Keratinocyte (primary cell): ENCODE measurements at regions not wholly inside any gene's neighbourhood (a gene's known extent, or its start where the extent isn't known, plus 50 kb on each side); places are given as distances from the start of the nearest gene placed in this dataset.

Experiments used
- DNase-seq: peaks from one replicate; pipeline ENCODE4 v3.0.0-alpha.2; 2011; ENCODE audit warnings: low read depth, missing footprints, low spot score
- FAIRE-seq: peaks from 2 replicates; lab custom pipeline; 2011; peaks lifted over from hg19 to GRCh38; lab: Jason Lieb, UNC
- H2AFZ ChIP-seq: 2 replicates; pipeline ENCODE4 v1.6.0; 2012; ENCODE audit warnings: low read length, control low read depth, inconsistent platforms; ENCODE audit not compliant: control insufficient read depth
- H3K27ac ChIP-seq: 2 replicates; pipeline ENCODE4 v1.5.1; 2011; ENCODE audit warnings: low read length; ENCODE audit not compliant: control insufficient read depth, insufficient read depth
- H3K27me3 ChIP-seq: 3 replicates; pipeline ENCODE4 v1.6.0; 2011; ENCODE audit warnings: low read length; ENCODE audit not compliant: control insufficient read depth, insufficient read depth; ENCODE audit errors: extremely low read depth
- H3K36me3 ChIP-seq, 2 experiments: 2 replicates in 1 of 2; 3 replicates in 1 of 2; pipeline ENCODE4 v1.5.1; 2011; ENCODE audit warnings: low read length in 2 of 2, mild to moderate bottlenecking in 1 of 2; ENCODE audit not compliant: control insufficient read depth in 2 of 2, insufficient read depth in 2 of 2; ENCODE audit errors: extremely low read depth in 1 of 2
- H3K4me1 ChIP-seq: 3 replicates; pipeline ENCODE4 v1.5.1; 2011; ENCODE audit warnings: low read length; ENCODE audit not compliant: control insufficient read depth, insufficient read depth; ENCODE audit errors: extremely low read depth
- H3K4me2 ChIP-seq: 3 replicates; pipeline ENCODE4 v1.6.0; 2011; ENCODE audit warnings: low read depth, low read length; ENCODE audit not compliant: control insufficient read depth, insufficient read depth; ENCODE audit errors: extremely low read depth
- H3K4me3 ChIP-seq, 3 experiments: fragments of 200-600 bp in 1 of 3; sonication (generic) in 1 of 3; 2 replicates in 2 of 3; 3 replicates in 1 of 3; pipeline ENCODE4 v1.5.1; 2011 to 2016; ENCODE audit warnings: low read length in 3 of 3, mild to moderate bottlenecking in 3 of 3, control low read depth in 2 of 3, inconsistent platforms in 1 of 3, low read depth in 1 of 3, mixed read lengths in 1 of 3, mixed run types in 1 of 3, moderate library complexity in 1 of 3; ENCODE audit not compliant: control insufficient read depth in 2 of 3, insufficient read depth in 2 of 3; ENCODE audit errors: extremely low read depth in 1 of 3
- H3K79me2 ChIP-seq: 2 replicates; pipeline ENCODE4 v1.6.0; 2012; ENCODE audit warnings: low read length; ENCODE audit not compliant: control insufficient read depth, insufficient read depth
- H3K9ac ChIP-seq: 3 replicates; pipeline ENCODE4 v1.6.0; 2011; ENCODE audit warnings: low read length; ENCODE audit not compliant: control insufficient read depth, insufficient read depth; ENCODE audit errors: extremely low read depth
- H3K9me1 ChIP-seq: 3 replicates; pipeline ENCODE4 v1.6.0; 2011; ENCODE audit warnings: low read length; ENCODE audit not compliant: control insufficient read depth, insufficient read depth; ENCODE audit errors: extremely low read depth
- H3K9me3 ChIP-seq: 2 replicates; pipeline ENCODE4 v1.5.1; 2012; ENCODE audit warnings: low read depth, low read length; ENCODE audit not compliant: control insufficient read depth
- H4K20me1 ChIP-seq: 3 replicates; pipeline ENCODE4 v1.6.0; 2011; ENCODE audit warnings: low read length; ENCODE audit not compliant: control insufficient read depth, insufficient read depth; ENCODE audit errors: extremely low read depth
- EZH2 ChIP-seq: IDR thresholded peaks from one replicate; pipeline ENCODE4 v1.6.1; 2012; ENCODE audit warnings: inconsistent platforms, mild to moderate bottlenecking, low read length, moderate library complexity
- dilution Hi-C: fragments of 300-500 bp; cut with MboI; formaldehyde crosslinking; loops from one replicate; pipeline ENCODE4 v1.7.0; 2020; ENCODE audit warnings: low sequenced_read_pairs; ENCODE audit not compliant: extremely low pct_ligation_motif_present
- TF ChIP-seq, protein P1 (sequence below), 3 experiments: IDR thresholded peaks in 1 of 3; conservative IDR thresholded peaks in 1 of 3; optimal IDR thresholded peaks in 1 of 3; 2 replicates in 2 of 3; 3 replicates in 1 of 3; pipeline versions ENCODE3 to v1.5.1; 2011; ENCODE audit warnings: low read length in 3 of 3, mild to moderate bottlenecking in 3 of 3, moderate library complexity in 2 of 3, control low read depth in 1 of 3, inconsistent platforms in 1 of 3; ENCODE audit not compliant: insufficient read depth in 2 of 3; ENCODE audit errors: extremely low read depth in 1 of 3

DNA sequence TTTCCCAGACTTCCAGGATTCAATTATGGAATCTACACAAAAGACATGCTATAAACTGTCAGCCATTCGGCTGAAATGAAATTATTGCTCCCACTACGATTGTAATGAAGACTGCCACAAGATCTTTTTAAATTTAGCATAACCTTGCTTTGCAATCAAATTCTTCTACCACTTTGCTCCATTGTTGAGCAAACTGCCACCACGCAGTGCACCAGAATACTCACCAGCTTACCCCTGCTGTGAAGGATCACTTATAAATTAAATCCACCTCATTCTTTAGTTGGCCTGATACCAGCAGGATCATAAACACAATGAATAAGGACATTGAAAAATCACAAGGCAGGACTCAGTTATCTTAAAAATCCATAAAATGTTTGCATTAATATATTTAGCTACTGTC is 116.4 kb upstream of the PRNP start:
- Histone ChIP-seq H3K9me3 (no peaks in the 10 kb centered on the region), H3K4me1 (no peaks in the 10 kb centered on the region), H3K9ac (no peak overlapping the region), H3K79me2 (no peaks in the 10 kb centered on the region), H3K4me3 (no peak overlapping the region), H3K9me1 (no peaks in the 10 kb centered on the region), H3K36me3 (no peaks in the 10 kb centered on the region), H4K20me1 (no peaks in the 10 kb centered on the region), H3K27ac (no peak overlapping the region), H3K4me2 (no peak overlapping the region), H2AFZ (no peak overlapping the region), H3K27me3 (no peaks in the 10 kb centered on the region)
- DNase-seq (no peak), FAIRE-seq (no peak)
- no peak for TF ChIP-seq EZH2
- TF ChIP-seq, protein P1, sequence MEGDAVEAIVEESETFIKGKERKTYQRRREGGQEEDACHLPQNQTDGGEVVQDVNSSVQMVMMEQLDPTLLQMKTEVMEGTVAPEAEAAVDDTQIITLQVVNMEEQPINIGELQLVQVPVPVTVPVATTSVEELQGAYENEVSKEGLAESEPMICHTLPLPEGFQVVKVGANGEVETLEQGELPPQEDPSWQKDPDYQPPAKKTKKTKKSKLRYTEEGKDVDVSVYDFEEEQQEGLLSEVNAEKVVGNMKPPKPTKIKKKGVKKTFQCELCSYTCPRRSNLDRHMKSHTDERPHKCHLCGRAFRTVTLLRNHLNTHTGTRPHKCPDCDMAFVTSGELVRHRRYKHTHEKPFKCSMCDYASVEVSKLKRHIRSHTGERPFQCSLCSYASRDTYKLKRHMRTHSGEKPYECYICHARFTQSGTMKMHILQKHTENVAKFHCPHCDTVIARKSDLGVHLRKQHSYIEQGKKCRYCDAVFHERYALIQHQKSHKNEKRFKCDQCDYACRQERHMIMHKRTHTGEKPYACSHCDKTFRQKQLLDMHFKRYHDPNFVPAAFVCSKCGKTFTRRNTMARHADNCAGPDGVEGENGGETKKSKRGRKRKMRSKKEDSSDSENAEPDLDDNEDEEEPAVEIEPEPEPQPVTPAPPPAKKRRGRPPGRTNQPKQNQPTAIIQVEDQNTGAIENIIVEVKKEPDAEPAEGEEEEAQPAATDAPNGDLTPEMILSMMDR (optimal IDR thresholded peaks at IDR 0.05 in 1 of 3, IDR thresholded peaks at IDR 0.05 in 1 of 3, conservative IDR thresholded peaks at IDR 0.05 in 1 of 3; ENCODE audit: extremely low read depth in 1 of 3, insufficient read depth in 2 of 3, low read length in 3 of 3), result no peak
- dilution Hi-C loops, result no loop called here

DNA sequence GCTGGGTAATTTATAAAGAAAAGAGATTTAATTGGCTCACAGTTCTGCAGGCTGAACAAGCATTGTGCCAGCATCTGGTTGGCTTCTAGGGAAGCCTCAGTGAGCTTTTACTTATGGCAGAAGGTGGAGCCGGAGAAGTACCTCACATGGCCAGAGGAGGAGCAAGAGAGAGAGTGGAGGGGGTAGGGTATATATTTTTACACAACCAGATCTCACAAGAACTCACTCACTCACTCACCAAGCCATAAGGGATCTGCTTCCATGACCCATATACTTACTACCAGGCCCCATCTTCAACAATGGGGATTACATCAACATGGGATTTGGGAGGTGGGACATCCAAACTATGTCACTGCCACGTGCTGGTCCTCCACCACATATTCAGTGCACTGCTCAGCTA is 117.2 kb upstream of the PRNP start:
- H3K79me2 ChIP-seq, result no peaks in the 10 kb centered on the region
- FAIRE-seq (no peak), DNase-seq (no peak)
- no peak overlapping the region for H2AFZ ChIP-seq
- TF ChIP-seq, protein P1 (optimal IDR thresholded peaks at IDR 0.05 in 1 of 3, IDR thresholded peaks at IDR 0.05 in 1 of 3, conservative IDR thresholded peaks at IDR 0.05 in 1 of 3; ENCODE audit: extremely low read depth in 1 of 3, insufficient read depth in 2 of 3, low read length in 3 of 3), result peak in 2 of 3 experiments; percentile 5 to 28
- no peak for TF ChIP-seq EZH2
- H3K4me1 ChIP-seq, result no peaks in the 10 kb centered on the region
- H3K9me3 ChIP-seq, result no peaks in the 10 kb centered on the region
- no peaks in the 10 kb centered on the region for H3K9me1 ChIP-seq
- no peaks in the 10 kb centered on the region for H3K36me3 ChIP-seq
- H4K20me1 ChIP-seq, result no peaks in the 10 kb centered on the region
- dilution Hi-C loops, result no loop called here
- no peak overlapping the region for H3K4me2 ChIP-seq
- H3K9ac ChIP-seq, result no peak overlapping the region
- H3K27ac ChIP-seq, result no peak overlapping the region
- no peak overlapping the region for H3K4me3 ChIP-seq
- no peaks in the 10 kb centered on the region for H3K27me3 ChIP-seq
